Gastroesophageal sphincter (tissue), 3 donors: ENCODE measurements at regions not wholly inside any gene's neighbourhood (a gene's known extent, or its start where the extent isn't known, plus 50 kb on each side); places are given as distances from the start of the nearest gene placed in this dataset.

ENCODE experiments used
- POLR2A ChIP-seq, 2 donors: fragments of 450-650 bp; IDR thresholded peaks; one replicate each; pipeline ENCODE4 v1.6.1; 2017; ENCODE audit warnings: antibody characterized with exemption in 2 of 2, mild to moderate bottlenecking in 2 of 2, moderate library complexity in 1 of 2
- POLR2AphosphoS5 ChIP-seq: sonication (generic); formaldehyde crosslinking; IDR thresholded peaks from one replicate; pipeline ENCODE4 v1.6.1; 2017; ENCODE audit warnings: antibody characterized with exemption
- TF ChIP-seq, protein P1 (sequence below), 4 experiments: fragments of 200-600 bp in 2 of 4; fragments of 450-650 bp in 2 of 4; sonication (generic) in 1 of 4; IDR thresholded peaks; one replicate each; pipeline ENCODE4 v1.5.1; 2017 to 2019; ENCODE audit warnings: antibody characterized with exemption in 4 of 4, mild to moderate bottlenecking in 2 of 4, moderate library complexity in 2 of 4

- TF ChIP-seq, protein P1, sequence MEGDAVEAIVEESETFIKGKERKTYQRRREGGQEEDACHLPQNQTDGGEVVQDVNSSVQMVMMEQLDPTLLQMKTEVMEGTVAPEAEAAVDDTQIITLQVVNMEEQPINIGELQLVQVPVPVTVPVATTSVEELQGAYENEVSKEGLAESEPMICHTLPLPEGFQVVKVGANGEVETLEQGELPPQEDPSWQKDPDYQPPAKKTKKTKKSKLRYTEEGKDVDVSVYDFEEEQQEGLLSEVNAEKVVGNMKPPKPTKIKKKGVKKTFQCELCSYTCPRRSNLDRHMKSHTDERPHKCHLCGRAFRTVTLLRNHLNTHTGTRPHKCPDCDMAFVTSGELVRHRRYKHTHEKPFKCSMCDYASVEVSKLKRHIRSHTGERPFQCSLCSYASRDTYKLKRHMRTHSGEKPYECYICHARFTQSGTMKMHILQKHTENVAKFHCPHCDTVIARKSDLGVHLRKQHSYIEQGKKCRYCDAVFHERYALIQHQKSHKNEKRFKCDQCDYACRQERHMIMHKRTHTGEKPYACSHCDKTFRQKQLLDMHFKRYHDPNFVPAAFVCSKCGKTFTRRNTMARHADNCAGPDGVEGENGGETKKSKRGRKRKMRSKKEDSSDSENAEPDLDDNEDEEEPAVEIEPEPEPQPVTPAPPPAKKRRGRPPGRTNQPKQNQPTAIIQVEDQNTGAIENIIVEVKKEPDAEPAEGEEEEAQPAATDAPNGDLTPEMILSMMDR (IDR thresholded peaks at IDR 0.05): no peak
- TF ChIP-seq POLR2A (IDR thresholded peaks at IDR 0.05) (no peak), POLR2AphosphoS5 (no peak)
Measured at GRCh38 chr3:64385277-64385676, 160.0 kb upstream of the PRICKLE2 start.
